CD4-positive, alpha-beta T cell treated with Interleukin-6 for 4 hours (primary cell): ENCODE measurements at regions not wholly inside any gene's neighbourhood (a gene's known extent, or its start where the extent isn't known, plus 50 kb on each side); places are given as distances from the start of the nearest gene placed in this dataset.
"Not testable (repeated sequence)": the region's sequence is repeated elsewhere in the genome, so short reads cannot be mapped to it uniquely, and the experiment has no call there.

Experiments used
- DNase-seq: peaks from one replicate; pipeline ENCODE4 v3.0.0-alpha.2; 2020; ENCODE audit warnings: mixed read lengths

GRCh38 chr14:24744641-24745040 lies 110.7 kb upstream of the GZMB start:
- no peak for DNase-seq

- no peak for DNase-seq
Observed at GRCh38 chr14:24741871-24742270, 107.9 kb upstream of the GZMB start.

GRCh38 chr14:24735984-24736630 lies 102.1 kb upstream of the GZMB start:
- no peak for DNase-seq

- peak; percentile 5 for DNase-seq
Observed at GRCh38 chr14:24734917-24735500, 101.0 kb upstream of the GZMB start.

GRCh38 chr14:24726480-24726879 lies 92.5 kb upstream of the GZMB start:
- DNase-seq, result no peak

- DNase-seq, result no peak
Observed at GRCh38 chr14:24725311-24725710, 91.3 kb upstream of the GZMB start.

- DNase-seq, result no peak
Observed at GRCh38 chr14:24721775-24722174, 87.8 kb upstream of the GZMB start.

GRCh38 chr14:24715239-24715638 lies 81.2 kb upstream of the GZMB start:
- DNase-seq, result no peak

- DNase-seq, result no peak
Observed at GRCh38 chr14:24713404-24713803, 79.4 kb upstream of the GZMB start.

GRCh38 chr14:24712909-24713308 lies 78.9 kb upstream of the GZMB start:
- no peak for DNase-seq

- DNase-seq, result no peak
Observed at GRCh38 chr14:24712374-24712773, 78.4 kb upstream of the GZMB start.

- peak; percentile 50 for DNase-seq
Observed at GRCh38 chr14:24710403-24711112, 76.6 kb upstream of the GZMB start.

GRCh38 chr14:24708684-24709083 lies 74.7 kb upstream of the GZMB start:
- no peak for DNase-seq

GRCh38 chr14:24706351-24706750 lies 72.4 kb upstream of the GZMB start:
- DNase-seq, result no peak

- no peak for DNase-seq
Observed at GRCh38 chr14:24705840-24706239, 71.8 kb upstream of the GZMB start.

GRCh38 chr14:24701062-24701461 lies 67.1 kb upstream of the GZMB start:
- no peak for DNase-seq

- DNase-seq, result no peak
Observed at GRCh38 chr14:24700511-24700910, 66.5 kb upstream of the GZMB start.

- DNase-seq, result no peak
Observed at GRCh38 chr14:24699052-24699451, 65.1 kb upstream of the GZMB start.

GRCh38 chr14:24696280-24696920 lies 62.4 kb upstream of the GZMB start:
- not testable (repeated sequence) for DNase-seq

- no peak for DNase-seq
Observed at GRCh38 chr14:24695265-24696241, 61.6 kb upstream of the GZMB start.

GRCh38 chr14:24694680-24695079 lies 60.7 kb upstream of the GZMB start:
- no peak for DNase-seq

- DNase-seq, result no peak
Observed at GRCh38 chr14:24693983-24694382, 60.0 kb upstream of the GZMB start.

- DNase-seq, result no peak
Observed at GRCh38 chr14:24693353-24693737, 59.4 kb upstream of the GZMB start.
